ENCODE measurements at regions not wholly inside any gene's neighbourhood (a gene's known extent, or its start where the extent isn't known, plus 50 kb on each side); places are given as distances from the start of the nearest gene placed in this dataset.

- no peak overlapping the region for H3K4me3 ChIP-seq
- DNase-seq (no peak), ATAC-seq (peak; percentile 27)
- H3K27ac ChIP-seq, result no peak overlapping the region
- no peaks in the 10 kb centered on the region for H3K36me3 ChIP-seq (replicated peaks in 1 of 2; ENCODE audit: insufficient read depth in 1 of 2, low read depth in 2 of 2)
- WGBS, 2 donors, result 19 to 24% methylated on average over 4 of the region's 4 CpGs
- no peaks in the 10 kb centered on the region for H3K9me3 ChIP-seq
- no peaks in the 10 kb centered on the region for H3K4me1 ChIP-seq
- no peak for TF ChIP-seq POLR2A (IDR thresholded peaks at IDR 0.05)
- intact Hi-C loops (cut with DNase I), result no loop called here
- no peaks in the 10 kb centered on the region for H3K27me3 ChIP-seq
These were observed 127.5 kb upstream of the RMST start for GRCh38 chr12:97335115-97335514.

- TF ChIP-seq POLR2A (IDR thresholded peaks at IDR 0.05) (no peak), CTCF (IDR thresholded peaks at IDR 0.05) (no peak)
- no peaks in the 10 kb centered on the region for H3K4me1 ChIP-seq
- no peak overlapping the region for H3K4me3 ChIP-seq
- H3K9me3 ChIP-seq, result no peaks in the 10 kb centered on the region
- no peak for DNase-seq
- 49 to 55% methylated on average over 7 of the region's 7 CpGs for WGBS, 2 donors
- no peaks in the 10 kb centered on the region for H3K27me3 ChIP-seq
- no peak overlapping the region for H3K27ac ChIP-seq
- intact Hi-C loops (cut with DNase I), result no loop called here
- H3K36me3 ChIP-seq (replicated peaks in 1 of 2; ENCODE audit: insufficient read depth in 1 of 2, low read depth in 2 of 2), result no peaks in the 10 kb centered on the region
- no peak for ATAC-seq
These were observed 125.5 kb upstream of the RMST start for GRCh38 chr12:97336900-97337751.

GRCh38 chr12:97342130-97342529 lies 120.5 kb upstream of the RMST start:
- intact Hi-C loops (cut with DNase I), result no loop called here
- Histone ChIP-seq H3K36me3 (replicated peaks in 1 of 2; ENCODE audit: insufficient read depth in 1 of 2, low read depth in 2 of 2) (no peaks in the 10 kb centered on the region), H3K27ac (no peak overlapping the region), H3K27me3 (no peaks in the 10 kb centered on the region), H3K9me3 (no peaks in the 10 kb centered on the region), H3K4me1 (no peaks in the 10 kb centered on the region), H3K4me3 (no peak overlapping the region)
- WGBS, 2 donors, result 21 to 26% methylated on average over 1 of the region's 1 CpG
- TF ChIP-seq CTCF (IDR thresholded peaks at IDR 0.05), result no peak
- TF ChIP-seq POLR2A (IDR thresholded peaks at IDR 0.05), result no peak
- ATAC-seq (no peak), DNase-seq (no peak)

- 40 to 50% methylated on average over 5 of the region's 5 CpGs for WGBS, 2 donors
- H3K4me3 ChIP-seq, result no peak overlapping the region
- TF ChIP-seq CTCF (IDR thresholded peaks at IDR 0.05) (no peak), POLR2A (IDR thresholded peaks at IDR 0.05) (no peak)
- no peak for ATAC-seq
- intact Hi-C loops (cut with DNase I), result no loop called here
- no peak overlapping the region for H3K27ac ChIP-seq
- no peaks in the 10 kb centered on the region for H3K27me3 ChIP-seq
- H3K4me1 ChIP-seq, result no peaks in the 10 kb centered on the region
- no peaks in the 10 kb centered on the region for H3K9me3 ChIP-seq
- H3K36me3 ChIP-seq (replicated peaks in 1 of 2; ENCODE audit: insufficient read depth in 1 of 2, low read depth in 2 of 2), result no peaks in the 10 kb centered on the region
- no peak for DNase-seq
These were observed 114.6 kb upstream of the RMST start for GRCh38 chr12:97347956-97348355.

GRCh38 chr12:97358361-97358760 lies 104.2 kb upstream of the RMST start:
- Histone ChIP-seq H3K27ac (no peak overlapping the region), H3K9me3 (no peaks in the 10 kb centered on the region), H3K36me3 (replicated peaks in 1 of 2; ENCODE audit: insufficient read depth in 1 of 2, low read depth in 2 of 2) (no peaks in the 10 kb centered on the region), H3K4me1 (no peaks in the 10 kb centered on the region), H3K27me3 (no peaks in the 10 kb centered on the region), H3K4me3 (no peak overlapping the region)
- intact Hi-C loops (cut with DNase I), result no loop called here
- no peak for DNase-seq
- 14 to 25% methylated on average over 3 of the region's 3 CpGs for WGBS, 2 donors
- TF ChIP-seq CTCF (IDR thresholded peaks at IDR 0.05), result no peak
- TF ChIP-seq POLR2A (IDR thresholded peaks at IDR 0.05), result no peak
- ATAC-seq, result no peak

Data from body of pancreas (tissue), 4 donors.